VCaP (cell line): ENCODE measurements at regions not wholly inside any gene's neighbourhood (a gene's known extent, or its start where the extent isn't known, plus 50 kb on each side); places are given as distances from the start of the nearest gene placed in this dataset.

Source experiments
- H3K27ac ChIP-seq: fragments of 450-650 bp; 2 replicates; pipeline ENCODE4 v1.5.1; 2017
- TF ChIP-seq, protein P1 (sequence below): fragments of 450-650 bp; conservative IDR thresholded peaks from 2 replicates; pipeline ENCODE4 v1.5.1; 2017; ENCODE audit warnings: mild to moderate bottlenecking, moderate library complexity

DNA sequence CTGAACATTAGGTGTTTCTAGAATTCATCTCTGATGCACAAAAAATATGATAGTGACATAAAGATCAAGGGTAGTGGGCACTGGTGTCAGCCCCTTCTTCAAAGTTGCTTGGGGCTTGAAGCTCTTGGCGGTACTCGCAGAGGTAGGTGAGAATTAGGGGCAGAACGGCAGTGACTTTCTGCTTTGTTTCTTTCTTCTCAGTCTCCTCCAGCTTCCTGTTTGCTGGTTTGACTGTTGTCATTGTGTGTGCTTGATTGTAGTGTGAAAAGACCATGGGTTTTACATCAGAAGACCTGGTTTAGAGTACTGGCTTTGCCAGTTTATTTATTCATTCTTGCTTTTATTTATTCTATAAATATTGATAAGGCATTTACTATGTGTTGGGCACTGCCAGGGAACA, 156.7 kb upstream of the PLET1 start:
- TF ChIP-seq, protein P1, sequence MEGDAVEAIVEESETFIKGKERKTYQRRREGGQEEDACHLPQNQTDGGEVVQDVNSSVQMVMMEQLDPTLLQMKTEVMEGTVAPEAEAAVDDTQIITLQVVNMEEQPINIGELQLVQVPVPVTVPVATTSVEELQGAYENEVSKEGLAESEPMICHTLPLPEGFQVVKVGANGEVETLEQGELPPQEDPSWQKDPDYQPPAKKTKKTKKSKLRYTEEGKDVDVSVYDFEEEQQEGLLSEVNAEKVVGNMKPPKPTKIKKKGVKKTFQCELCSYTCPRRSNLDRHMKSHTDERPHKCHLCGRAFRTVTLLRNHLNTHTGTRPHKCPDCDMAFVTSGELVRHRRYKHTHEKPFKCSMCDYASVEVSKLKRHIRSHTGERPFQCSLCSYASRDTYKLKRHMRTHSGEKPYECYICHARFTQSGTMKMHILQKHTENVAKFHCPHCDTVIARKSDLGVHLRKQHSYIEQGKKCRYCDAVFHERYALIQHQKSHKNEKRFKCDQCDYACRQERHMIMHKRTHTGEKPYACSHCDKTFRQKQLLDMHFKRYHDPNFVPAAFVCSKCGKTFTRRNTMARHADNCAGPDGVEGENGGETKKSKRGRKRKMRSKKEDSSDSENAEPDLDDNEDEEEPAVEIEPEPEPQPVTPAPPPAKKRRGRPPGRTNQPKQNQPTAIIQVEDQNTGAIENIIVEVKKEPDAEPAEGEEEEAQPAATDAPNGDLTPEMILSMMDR, result no peak

DNA sequence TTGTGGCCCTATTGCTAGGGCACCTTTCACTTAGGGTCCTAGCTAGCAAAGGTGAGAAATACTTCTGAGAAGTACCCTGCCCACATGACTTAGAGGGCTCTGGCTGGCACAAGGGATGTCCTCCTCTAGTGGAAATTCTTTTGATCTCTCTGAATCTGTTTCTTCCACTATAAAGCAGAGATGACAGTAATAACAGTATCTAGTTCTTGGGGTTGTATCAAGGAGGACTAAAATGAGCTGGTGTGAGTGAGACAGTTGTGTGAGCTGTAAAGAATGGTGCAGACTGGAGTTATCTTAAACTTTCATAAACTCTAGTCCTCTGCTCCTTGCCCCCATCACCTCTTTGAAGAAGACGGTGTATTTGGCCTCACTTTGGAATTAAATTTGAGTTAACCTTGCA, 157.8 kb upstream of the PLET1 start:
- TF ChIP-seq, protein P1, result no peak
- H3K27ac ChIP-seq, result no peak overlapping the region

More for the DNA sequence above, 156.7 kb upstream of the PLET1 start:
- no peak overlapping the region for H3K27ac ChIP-seq

DNA sequence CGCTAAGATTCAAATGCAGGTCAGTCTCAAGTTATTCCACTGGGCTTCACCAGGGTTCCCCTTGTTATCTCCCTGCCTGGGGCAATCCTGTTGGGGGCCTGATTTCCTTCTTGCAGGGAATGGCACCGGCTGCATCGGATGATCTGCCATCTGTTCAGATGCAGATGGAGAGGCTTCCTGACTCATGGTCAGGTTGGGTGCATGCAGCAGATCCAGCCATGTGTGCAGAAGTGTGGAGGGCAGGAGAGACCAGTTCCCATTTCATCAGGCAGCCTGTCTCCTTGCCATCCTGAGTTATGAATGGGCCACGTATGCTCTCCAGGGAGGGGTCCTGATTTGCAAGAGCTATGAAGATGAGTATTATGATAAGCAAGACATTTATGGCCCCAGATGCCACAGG, 161.2 kb upstream of the PLET1 start:
- no peak overlapping the region for H3K27ac ChIP-seq
- TF ChIP-seq, protein P1, result no peak

DNA sequence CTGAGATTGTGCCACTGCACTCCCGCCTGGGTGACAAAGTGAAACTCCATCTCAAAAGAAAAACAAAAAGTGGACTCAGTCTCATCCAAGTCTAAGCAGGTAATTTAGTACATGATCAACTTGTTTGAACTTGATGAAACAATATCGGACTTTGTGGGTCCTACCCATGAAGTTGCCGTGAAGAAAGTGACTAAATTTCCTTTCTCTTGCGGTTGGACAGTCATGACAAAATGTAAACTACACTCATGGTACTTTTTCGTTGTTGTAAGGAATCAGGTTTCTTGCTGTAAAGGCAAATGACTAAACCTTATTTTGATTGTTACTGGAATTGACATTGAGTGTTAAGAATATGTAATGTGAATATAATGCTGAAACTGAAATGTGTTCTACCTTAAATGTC, 164.5 kb upstream of the PLET1 start:
- TF ChIP-seq, protein P1, result no peak
- no peak overlapping the region for H3K27ac ChIP-seq

DNA sequence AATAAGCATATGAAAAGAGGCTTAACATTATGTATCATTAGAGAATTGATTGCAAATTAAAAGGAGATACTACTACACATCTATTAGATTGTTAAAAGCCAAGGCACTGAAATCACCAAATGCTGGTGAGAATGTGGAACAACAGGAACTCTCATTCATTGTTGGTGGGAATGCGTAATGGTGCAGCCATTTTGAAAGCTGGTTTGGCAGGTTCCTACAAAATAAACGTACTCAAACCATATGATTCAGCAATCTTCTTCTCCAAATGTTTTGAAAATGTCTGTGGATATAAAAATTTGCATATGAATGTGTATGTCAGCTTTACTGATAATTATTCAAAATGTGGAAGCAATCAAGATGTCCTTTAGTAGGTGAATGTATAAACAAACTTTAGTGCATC, 176.4 kb upstream of the PLET1 start:
- peak overlapping the region; percentile 2; the same call in 1 of the 2 replicates for H3K27ac ChIP-seq
- TF ChIP-seq, protein P1, result no peak

DNA sequence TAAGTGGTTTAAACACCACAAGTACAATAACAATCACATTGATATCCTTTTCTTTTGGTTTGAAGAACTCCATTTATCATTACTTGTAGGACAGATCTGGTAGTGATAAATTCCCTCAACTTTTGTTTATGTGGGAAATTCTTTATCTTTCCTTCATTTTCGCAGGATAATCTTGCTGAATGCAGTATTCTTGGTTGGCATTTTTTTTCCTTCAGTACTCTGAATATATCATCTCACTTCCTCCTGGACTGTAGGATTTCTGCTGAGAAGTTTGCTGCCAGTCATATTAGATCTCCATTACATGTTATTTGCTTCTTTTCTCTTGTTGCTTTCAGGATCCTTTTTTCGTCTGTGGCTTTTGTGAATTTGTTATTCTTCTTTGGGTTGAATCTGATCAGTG, 179.0 kb upstream of the PLET1 start:
- TF ChIP-seq, protein P1, result no peak

DNA sequence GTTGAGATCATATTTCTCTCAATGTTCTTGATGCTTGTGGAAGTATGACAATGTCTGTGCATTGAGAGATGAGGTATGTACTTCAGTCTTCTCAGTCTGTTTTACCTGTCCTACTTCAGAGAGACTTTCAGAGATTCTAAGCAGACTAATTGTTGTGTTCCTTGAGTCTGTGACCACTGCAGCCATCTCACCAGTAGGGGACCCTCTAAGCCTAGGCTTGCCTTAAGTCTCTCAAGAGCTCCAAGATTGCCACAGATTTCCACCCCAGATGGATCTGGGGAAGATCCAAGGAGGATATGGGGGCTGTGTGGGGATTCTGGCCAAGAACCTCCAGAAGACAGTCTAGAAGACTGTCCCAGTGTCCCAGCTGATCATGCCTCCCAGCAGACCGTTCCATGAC, 179.9 kb upstream of the PLET1 start:
- no peak overlapping the region for H3K27ac ChIP-seq
- TF ChIP-seq, protein P1, result no peak

More for the DNA sequence above, 179.0 kb upstream of the PLET1 start:
- no peak overlapping the region for H3K27ac ChIP-seq

DNA sequence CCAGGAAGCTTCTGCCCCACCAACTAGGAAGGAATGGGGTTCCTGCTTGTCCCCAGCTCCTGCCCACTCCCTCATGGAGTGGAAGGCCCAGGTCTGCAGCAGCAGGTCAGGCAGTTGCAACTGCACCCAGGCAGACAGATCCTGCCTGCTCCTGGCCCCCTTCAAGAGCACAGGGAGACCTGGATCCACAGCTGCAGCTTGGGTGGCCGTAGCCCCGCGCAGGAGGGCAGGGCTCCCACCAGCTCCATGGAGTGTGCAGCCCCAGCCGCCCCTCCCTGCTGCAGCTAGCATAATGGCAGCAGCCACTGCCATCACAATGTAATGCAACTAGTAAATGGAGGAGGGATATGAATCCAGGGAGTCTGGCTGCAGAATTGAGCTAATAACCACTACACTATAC, 187.5 kb upstream of the PLET1 start:
- TF ChIP-seq, protein P1, result no peak
- no peak overlapping the region for H3K27ac ChIP-seq
